DMS153 (cell line): ENCODE measurements at regions not wholly inside any gene's neighbourhood (a gene's known extent, or its start where the extent isn't known, plus 50 kb on each side); places are given as distances from the start of the nearest gene placed in this dataset.
"Not testable (repeated sequence)": the region's sequence is repeated elsewhere in the genome, so short reads cannot be mapped to it uniquely, and the experiment has no call there.

Experiments used
- DNase-seq: peaks from one replicate; lab custom pipeline; 2025; lab: John Stamatoyannopoulos, UW

DNA sequence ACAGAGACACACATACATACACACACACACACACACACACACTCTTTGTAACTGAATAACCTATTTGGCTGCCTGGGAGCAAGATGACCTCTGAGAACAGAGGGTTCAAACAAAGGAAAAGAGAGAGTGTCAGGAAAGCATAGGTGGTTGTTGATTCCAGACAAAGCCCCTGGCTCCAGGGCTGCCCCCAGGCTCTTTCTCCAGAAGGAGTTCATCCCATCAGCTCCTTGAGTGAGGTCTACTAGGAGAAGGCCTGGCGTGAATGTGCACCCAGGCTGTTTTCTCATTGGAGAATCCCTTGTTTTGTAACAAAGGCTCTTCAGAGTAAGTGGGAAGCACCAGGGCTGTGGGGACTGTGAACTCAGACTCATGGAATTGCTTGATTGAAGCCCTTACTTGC lies 151.9 kb downstream of the EMP1 start:
- no peak for DNase-seq

DNA sequence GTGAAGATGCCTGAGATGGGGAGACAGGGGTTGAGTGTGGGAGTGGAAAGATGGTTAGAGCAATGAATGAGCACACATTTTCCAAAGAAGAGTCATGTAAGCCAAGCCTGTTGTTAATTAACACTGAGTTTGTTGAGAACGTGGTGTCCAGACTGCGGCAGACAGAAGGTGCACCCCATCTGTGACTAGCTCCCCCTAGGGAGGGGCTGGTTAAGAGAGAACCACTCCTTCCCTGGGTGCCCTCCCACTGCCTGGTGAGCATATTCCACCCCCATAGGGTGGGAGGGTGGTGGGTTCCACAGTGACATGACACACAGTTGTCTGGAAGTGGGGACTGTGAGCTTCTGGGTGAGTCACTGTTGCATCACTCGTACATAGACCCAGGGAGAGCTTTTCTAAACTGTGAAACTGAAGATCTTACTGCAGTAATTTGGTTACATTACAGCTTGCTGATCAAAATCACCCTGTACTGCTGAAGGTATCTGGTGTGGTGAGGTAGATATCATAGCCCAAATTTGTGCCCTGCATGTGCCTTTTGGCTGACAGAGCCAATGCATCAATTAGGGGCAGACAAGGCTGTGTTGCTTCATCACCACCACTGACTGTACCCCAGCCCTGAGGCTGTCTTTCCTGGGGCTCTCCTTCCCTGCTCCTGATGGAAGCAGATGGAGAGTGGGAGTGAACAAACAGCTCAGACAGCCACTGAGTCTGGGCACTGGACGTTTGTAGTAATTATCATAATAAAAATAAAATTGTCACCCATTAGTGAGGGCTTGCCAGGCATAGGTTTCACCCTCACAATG lies 150.9 kb downstream of the EMP1 start:
- no peak for DNase-seq

DNA sequence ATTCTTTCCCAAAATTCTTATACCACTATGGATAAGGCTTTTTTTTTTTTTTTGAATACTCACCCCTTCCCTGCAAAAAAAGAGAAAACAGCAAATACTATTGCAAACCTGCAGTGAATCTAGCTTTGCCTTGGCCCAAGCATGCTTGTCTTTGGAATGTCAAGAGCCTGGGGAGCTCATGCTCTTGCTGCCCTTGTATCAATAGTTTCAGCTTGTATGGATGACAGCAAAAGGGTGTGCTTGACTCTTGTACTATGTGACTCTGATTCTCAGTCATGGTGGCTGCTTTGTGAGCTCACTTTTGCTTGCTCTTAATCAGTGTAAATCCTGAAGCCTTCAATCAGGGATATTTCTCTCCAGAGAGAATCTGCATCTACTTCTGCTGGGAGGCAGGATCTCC lies 149.2 kb downstream of the EMP1 start:
- no peak for DNase-seq

DNA sequence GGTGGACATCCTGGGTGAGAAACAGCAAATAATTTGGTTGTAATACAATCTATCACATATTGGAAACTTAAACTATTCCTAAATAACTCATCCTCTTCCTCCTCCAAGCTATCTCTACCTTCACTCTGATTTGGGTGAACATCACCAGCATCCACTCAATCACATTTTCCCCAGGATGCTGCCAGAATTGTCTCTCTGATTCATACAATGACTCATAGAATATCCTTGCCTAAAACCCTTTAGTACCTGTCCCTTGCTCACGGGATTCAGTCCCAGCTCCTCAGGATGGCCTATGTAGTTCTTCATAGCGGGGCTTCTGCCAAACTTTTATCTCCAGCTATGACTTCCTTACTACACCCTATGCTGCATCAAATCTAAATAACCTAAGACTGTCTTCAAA lies 146.8 kb downstream of the EMP1 start:
- DNase-seq: no peak

DNA sequence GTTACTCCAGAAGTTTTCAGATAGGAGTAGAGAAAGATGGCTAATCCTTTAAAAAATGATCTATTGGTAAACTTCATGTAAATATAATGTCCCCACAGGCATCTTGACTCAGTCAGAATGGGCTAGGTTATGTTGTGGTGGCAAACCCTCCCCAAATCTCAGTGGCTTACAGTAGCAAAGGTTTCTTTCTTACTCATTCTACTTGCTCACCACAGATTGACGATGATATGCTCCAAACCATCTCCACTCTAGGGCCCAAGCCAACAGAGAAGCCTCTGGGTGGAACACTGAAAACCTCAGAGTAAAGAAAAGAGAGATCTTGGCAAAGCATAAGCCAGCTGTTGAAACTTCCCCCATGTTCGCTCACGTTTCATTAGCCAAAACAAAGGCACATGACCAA lies 146.4 kb downstream of the EMP1 start:
- no peak for DNase-seq

DNA sequence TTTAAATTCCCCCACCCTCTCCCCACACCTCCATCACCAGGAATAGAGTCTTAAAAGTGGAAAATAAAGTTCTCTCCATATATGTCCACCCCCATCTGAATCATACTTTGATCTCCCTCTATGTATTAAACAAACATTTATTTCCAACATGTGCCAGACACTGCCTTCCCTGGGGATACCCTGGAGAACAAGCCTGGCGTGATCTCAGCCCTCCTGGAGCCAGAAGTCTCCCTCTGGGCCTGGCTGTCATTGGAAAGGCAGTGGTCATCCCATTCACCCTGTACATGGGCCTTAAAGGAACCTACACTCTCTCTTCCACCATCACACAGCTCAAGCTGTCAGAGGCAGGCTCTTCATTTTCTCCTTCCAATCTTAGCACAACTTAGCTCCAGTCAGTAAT lies 143.6 kb downstream of the EMP1 start:
- no peak for DNase-seq

DNA sequence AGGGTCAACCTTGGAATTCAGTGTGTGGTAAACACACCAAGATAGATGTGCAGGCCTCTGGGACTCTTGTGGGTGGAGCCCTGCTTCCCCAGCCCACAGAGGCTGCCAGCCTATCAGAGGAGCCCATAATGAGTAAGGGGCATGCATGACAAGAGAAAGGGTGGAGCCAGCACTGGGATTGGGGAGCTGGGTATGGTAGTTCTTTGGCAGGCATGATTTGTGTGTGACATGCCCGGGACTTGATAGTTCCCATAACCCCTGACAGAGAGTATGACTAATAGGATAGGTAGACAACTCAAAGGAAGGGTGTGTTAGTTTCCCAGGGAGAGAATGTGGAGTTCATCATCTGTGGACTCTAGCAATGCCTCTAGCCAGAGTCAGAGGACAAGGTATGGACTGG lies 143.0 kb downstream of the EMP1 start:
- DNase-seq: no peak

DNA sequence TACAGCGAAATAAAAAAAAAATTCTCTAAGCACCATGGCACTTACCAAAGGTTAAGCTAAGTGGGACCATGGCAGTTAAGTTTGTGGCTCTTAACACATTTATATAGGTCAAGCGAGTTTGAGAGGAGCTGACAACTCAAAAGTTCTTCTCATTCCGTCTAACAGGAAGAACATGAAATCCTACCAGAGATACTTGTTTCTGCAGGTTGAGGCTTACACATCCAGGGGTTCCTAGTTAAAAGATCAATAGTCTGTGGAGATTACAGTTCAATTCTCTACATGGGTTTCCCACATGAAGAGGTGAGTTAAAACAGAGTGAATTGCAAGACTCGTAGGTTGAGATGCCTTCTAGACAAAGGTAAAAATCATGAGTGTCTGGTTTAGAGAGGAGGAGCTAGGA lies 142.6 kb downstream of the EMP1 start:
- DNase-seq: no peak

DNA sequence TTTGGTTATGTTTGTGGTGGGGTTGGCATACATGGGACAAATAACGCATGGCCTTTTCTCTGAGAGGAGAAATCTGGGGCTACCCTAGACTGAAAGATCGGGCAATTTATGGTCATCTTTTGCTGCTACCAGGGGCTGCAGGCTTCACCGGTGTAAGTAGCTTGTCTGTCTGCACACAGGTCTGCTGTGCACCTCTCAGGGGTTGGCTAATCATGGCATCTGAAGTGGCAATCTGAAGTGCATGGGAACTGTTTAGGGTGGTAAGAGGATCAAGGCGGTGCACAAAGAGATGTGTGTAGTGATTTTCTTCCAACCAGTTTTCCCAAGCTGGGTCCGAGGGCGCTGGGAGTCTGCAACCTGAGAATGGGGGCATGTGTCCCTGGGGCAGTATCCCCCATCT lies 141.3 kb downstream of the EMP1 start:
- DNase-seq: no peak

DNA sequence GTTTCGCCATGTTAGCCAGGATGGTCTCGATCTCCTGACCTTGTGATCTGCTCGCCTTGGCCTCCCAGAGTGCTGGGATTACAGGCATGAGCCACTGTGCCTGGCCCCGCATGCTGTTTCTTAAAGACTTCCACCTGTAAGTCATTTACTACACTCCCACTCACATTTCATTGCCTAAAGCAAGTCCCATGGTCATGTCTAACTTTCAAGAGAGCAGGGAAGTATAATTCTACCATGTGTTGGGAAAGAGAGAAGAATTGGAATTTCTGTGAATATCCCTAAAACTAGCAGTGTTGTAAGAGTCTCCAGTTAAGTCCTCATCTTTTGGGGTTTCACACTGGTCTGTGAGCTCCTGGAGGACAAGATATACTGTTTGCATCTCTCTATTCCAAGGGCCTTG lies 139.7 kb downstream of the EMP1 start:
- DNase-seq: no peak

DNA sequence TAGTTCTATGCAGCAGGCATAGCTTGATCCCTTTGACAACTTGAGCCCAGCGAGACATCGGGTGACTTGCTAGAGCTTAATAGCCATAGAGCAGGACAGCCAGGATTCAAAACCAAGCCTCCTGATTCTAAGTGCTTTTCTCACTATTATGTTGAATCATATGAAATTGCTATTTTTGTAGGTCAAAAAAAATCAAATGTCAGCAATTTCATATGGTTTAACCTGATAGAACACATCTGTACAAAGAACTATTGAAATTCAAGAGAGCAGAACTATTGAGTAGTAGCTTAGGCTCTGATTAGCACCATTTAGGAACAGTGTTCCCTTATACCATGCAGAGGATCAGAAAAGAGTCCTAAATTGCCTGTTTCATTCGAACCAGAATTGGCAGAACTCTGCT lies 132.0 kb downstream of the EMP1 start:
- DNase-seq: no peak

DNA sequence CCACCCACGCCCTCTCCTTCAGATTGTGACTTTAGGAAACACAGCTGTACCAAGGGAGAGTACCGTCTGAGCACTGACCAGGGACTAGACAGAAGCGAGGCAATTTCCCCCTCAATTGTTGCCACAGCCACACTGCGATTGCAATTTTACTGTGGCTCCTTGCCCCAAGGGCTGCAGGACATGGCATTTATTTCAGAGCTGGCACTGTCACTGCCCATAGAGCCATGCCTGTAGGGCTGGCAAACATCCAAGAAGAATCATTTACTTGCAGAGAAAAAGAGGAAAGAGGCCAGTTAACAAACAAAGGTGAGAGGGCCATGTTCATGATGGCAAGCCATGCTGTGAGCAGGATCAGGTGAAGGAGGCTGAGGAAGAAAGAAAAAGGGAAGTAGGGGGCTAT lies 129.6 kb downstream of the EMP1 start:
- peak; percentile 19 for DNase-seq

DNA sequence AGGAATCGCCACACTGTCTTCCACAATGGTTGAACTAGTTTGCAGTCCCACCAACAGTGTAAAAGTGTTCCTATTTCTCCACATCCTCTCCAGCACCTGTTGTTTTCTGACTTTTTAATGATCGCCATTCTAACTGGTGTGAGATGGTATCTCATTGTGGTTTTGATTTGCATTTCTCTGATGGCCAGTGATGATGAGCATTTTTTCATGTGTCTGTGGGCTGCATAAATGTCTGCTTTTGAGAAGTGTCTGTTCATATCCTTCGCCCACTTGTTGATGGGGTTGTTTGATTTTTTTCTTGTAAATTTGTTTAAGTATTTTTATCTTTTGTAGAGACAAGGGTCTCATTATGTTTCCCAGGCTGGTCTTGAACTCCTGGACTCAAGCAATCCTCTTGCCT lies 128.5 kb downstream of the EMP1 start:
- DNase-seq: not testable (repeated sequence)

DNA sequence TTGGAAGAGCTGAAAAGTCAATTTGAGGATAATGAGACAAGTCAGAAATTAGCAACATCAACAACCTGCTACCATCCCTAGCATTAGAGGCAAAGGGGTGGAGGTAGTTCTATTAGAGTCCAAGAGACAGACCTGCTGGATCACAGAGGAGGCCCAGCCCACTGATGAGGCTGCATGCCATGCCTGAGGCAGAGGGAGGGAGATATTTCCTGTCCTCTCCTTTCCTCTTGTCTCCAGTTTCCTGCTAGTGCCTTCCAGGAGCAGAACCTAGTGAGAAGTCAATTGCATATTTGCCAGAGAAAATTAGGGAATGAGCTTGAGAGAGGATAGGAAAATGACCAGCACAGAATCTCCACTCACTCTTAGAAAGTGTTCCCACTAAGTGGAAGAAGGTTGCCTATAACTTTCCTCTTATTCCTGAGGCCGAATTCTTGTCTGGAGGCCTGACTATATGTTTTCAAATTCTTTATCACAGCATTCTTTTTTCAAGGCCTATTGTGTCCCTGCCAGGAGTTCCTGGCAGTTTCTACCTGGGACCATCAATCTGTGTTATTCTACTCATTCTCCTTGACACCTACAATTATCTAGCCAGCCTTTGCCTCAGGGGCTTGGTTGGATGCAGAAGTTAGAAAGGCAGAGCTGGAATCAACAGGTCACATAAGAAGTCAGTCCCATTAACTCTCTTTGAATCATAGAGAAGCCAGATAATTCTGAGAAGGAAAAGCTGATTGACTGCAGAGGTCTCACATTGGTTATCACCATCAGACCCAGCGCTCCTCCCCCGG lies 121.9 kb downstream of the EMP1 start:
- DNase-seq: no peak

DNA sequence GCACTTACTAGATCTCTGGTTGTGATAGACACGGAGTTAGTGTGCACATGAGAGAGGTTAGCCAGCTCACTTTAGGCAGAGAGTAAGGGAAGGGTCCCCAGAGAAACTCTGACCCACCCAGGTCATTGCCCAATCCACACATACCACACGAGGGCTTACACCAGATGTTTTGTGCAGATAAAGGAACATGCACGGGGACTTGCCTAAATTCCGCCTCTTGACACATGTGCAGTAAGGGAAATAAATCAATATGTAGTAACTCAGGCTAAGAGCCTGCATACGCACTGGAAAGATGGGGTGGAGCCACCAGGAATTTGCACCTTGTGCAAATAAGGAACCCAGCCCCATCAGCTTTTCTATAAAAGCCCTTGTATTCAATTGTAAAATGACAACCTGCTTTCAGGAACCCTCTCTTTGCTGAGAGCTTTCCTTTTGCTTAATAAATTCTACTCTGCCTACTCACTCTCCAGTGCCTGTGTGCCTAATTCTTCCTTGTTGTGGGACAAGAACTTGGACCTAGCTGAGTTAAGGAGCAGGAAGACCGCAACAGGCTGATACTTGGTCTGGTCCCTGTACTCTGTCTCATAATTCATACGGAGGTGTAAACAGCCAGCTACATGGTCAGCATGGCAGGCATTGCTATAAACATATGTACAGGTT lies 120.2 kb downstream of the EMP1 start:
- DNase-seq: no peak

DNA sequence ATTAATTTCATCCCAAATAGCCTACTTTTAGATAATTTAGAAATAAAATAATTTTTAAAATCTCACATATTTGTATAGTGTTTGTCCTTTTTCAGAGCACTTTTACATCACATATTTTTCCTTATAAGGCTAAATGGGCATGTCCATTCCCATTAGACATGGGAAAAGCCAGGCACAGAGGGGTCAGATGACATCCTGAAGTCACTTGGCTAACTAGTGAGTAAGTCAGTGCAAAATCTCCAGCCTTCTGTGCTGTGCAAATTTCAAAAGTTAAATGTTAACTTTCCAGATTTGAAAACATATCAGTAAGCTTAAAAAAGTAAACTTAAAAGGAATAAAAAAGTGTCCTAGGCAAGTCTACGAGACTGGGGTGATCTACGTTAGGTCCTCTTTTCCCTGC lies 117.4 kb downstream of the EMP1 start:
- DNase-seq: no peak

DNA sequence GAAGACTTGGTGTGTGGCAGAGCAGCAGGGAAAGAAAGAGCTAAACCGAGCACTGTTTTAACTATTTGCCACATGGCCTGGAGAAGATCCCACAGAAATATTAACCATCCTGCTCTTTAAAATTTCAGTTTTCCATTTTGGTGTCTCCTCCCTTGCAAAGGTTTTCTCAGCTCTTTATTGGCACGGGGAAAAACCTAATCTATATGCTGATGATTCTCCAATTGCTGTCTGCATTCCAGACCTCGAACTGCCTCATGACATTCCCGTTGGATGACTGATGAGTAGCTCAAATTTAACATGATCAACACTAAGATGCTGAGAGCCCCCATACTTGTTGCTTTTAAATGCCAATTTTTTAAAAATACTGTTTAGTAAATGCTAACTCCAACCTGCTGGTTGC lies 115.0 kb downstream of the EMP1 start:
- DNase-seq: no peak

DNA sequence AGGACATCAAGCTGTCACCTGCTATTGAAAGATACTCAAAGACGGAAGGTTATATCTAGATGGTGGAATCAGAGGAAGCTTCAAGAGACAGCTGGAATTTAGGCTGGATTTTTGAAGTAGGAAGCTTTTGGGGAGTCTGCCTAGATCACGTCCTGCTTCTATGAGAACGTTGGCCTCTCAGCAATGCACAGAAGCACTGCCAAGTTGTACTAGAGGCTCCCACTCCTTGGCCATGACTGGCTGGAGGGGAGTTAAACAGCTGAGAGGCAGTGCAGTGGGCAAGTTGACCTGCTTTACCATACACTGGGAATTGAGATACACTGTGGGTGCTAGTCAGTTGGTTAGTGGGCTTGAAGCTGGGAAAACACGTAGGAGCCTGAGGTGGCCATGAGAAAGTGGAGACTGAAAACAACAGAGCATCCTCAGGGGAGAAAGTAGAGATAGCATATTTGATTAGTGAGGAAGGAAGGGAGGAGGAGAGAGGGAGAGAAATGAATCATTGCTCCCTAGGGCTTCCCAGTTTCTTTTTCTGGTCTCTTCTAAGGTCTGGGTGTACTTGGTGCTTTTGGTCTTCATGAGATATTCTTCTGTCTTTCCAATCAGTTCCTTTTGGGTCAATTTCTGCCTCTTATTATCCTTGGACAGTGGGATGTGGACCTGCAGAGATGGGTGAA lies 110.8 kb downstream of the EMP1 start:
- DNase-seq: no peak

DNA sequence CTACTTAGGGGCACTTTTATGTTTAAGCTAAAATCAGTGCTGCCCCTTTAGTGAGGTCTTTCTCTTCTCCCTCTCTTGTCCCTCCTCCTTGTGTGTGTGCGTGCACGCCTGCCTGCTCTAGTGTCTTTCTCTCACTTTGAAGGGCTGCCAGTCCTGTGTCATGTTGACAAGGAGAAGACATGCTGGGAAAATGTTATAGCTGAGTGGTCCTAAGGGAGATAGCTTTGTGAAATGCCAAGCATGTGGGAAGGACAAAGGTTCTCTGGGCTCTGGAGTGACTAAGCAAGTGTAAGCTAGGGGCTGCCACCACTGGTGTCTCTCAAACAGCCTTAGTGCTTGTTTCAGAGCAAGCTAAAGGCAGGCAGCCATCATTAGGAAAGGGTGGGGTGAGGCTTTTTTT lies 108.4 kb downstream of the EMP1 start:
- no peak for DNase-seq

DNA sequence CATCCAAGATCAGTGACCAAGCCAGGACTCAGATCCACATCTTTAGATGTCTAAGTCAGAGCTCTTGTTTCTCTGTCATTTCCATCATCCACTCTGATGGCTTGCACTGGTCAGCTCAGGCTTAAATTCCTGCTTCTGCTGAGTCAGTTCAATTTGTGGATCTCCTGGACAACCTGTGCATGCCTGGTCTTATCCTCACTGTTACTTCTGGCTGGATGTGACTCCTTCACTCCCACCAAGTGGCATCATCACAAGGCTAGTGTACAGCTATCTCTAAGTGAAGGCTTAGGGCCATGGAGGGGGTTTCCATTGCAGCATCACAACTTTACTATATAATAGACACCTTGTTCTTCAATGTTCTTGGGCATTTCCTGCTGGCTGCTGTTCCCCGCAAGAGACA lies 102.9 kb downstream of the EMP1 start:
- no peak for DNase-seq

DNA sequence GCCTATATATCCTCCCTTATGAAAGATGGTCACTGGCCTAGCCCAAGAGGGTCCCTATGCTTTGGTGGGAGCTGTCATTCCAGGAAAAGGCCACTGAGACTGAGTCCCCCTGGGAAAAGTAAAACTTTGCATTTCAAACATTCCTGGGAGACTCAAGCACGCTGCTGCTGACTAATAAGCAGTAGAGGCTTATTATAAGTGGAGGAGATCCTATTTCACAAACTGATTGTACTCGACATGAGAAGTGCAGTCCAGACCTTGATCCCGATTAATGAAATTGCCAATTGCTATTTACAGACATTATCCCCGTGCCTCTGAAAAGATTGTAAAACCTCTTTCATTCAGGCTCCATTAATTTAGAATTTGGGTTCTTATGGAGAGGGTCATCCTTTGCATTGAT lies 96.6 kb downstream of the EMP1 start:
- no peak for DNase-seq

DNA sequence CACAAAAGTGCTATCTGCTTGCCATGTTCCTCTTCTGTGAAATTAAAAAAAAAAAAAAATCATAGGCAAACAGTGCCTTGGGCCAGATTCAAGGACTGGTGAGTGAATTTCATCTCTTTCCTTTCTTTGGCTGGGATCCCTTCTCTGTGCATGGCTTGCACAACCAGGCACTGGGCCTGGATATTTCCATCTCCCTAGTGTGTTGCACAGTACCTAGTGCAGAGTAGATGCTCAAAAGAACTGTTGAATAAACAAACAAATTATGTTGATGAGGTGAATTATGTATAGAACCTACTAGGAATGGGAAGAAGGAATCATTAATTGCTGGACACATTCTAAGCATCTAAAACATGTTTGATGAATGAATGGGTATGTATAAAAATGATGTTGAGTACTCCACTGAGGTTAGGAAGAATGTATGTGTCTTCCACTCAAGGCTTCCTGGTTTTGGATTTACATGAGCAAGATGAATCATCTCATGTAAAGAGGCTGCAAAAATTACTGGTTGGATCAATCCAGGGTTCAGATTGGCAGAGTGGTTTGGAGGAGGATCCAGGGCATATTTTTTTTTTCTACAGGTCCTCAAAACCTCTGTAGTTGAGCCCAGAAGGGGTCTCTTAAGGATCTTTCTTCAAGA lies 93.2 kb downstream of the EMP1 start:
- DNase-seq: no peak
